ENCODE measurements at regions not wholly inside any gene's neighbourhood (a gene's known extent, or its start where the extent isn't known, plus 50 kb on each side); places are given as distances from the start of the nearest gene placed in this dataset.
A peak's percentile ranks its signal among the peaks of the same experiment; 100 is the strongest.

DNA sequence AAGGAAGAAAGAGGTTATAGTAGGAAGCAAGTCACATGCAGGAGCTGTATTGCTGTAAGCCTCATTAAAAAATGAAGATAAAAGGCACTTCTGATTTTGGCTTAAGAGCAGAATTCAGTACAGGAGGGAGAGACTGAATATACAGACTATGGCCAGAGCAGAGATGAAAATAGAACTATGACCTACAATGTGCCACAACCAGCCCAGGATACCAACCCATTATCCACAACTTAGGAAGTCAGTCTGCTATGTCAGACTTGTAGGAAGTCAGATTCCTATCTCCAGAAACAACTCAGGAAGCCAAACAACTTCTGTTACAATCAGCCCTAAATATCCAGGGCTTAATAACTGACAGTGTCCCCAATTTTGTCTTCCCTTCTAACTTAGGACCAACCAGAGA, 156.2 kb upstream of the ANKH start:
- DNase-seq (ENCODE audit: low read depth): no peak
- TF ChIP-seq, protein P1, sequence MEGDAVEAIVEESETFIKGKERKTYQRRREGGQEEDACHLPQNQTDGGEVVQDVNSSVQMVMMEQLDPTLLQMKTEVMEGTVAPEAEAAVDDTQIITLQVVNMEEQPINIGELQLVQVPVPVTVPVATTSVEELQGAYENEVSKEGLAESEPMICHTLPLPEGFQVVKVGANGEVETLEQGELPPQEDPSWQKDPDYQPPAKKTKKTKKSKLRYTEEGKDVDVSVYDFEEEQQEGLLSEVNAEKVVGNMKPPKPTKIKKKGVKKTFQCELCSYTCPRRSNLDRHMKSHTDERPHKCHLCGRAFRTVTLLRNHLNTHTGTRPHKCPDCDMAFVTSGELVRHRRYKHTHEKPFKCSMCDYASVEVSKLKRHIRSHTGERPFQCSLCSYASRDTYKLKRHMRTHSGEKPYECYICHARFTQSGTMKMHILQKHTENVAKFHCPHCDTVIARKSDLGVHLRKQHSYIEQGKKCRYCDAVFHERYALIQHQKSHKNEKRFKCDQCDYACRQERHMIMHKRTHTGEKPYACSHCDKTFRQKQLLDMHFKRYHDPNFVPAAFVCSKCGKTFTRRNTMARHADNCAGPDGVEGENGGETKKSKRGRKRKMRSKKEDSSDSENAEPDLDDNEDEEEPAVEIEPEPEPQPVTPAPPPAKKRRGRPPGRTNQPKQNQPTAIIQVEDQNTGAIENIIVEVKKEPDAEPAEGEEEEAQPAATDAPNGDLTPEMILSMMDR (conservative IDR thresholded peaks at IDR 0.05; ENCODE audit: control insufficient read depth, insufficient read depth, low read depth, low read length): no peak
- H3K4me3 ChIP-seq (ENCODE audit: control insufficient read depth, low read depth, low read length): no peak overlapping the region

DNA sequence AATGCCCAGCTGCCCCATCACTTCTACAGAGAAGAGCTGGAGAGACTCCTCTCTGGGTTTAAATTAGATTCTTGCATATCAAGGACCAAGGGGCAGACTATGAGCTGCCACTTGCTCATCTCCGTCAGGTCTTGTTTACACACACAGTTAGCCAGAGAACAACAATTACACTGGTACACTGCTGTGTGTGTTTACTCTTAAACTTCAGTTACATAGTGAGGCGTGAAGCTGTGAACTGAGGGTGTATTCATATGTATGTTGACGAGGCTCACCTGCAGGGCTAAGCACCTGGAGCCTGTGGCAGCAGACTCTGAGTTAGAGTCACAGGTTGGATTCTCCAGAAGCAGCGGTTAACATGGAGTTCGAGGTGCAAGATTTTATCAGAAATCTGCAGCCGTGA, 155.4 kb upstream of the ANKH start:
- no peak for DNase-seq (ENCODE audit: low read depth)
- H3K4me3 ChIP-seq (ENCODE audit: control insufficient read depth, low read depth, low read length): no peak overlapping the region
- TF ChIP-seq, protein P1 (conservative IDR thresholded peaks at IDR 0.05; ENCODE audit: control insufficient read depth, insufficient read depth, low read depth, low read length): no peak

DNA sequence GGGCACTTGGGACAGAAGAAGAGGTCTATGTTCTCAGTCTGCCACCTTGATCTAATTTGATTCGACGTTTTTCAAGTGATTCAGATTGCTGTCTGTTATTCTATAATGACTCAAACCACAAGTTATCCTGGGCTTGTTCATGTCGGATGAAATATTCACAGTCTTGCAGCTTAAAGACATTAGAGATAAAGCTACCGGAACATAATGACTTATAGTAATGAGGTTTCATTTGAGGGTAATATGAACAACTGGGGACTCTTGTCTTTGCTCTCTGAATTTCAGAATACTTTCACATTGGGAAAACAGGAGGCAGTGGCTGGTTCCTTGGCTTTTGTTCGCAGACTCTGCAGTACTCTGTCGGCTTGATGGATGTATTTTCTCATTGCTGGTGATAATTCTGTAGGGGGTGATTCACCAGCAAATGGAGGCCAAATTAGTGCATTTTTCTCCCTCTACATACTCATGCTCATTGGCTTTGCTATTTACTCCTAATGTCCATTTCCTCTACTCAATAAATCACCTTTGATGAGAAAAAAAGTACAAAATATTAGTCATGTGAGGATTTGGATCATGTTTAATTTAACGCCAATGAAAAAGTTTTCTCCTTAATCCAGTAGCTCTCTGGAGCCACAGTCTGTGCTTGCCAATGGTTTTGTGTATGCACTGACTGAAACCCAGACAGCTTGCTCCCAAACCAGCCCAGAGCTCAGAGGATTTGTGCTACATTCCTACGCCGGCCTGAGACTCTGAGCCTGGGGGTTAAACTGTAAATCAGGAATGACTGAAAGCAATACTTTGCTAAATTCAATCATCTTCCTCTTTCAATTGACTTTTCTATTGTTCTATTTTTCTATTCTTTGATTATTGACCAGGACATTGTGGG, 154.7 kb upstream of the ANKH start:
- no peak overlapping the region for H3K4me3 ChIP-seq (ENCODE audit: control insufficient read depth, low read depth, low read length)
- TF ChIP-seq, protein P1 (conservative IDR thresholded peaks at IDR 0.05; ENCODE audit: control insufficient read depth, insufficient read depth, low read depth, low read length): no peak
- DNase-seq (ENCODE audit: low read depth): peak; percentile 72

DNA sequence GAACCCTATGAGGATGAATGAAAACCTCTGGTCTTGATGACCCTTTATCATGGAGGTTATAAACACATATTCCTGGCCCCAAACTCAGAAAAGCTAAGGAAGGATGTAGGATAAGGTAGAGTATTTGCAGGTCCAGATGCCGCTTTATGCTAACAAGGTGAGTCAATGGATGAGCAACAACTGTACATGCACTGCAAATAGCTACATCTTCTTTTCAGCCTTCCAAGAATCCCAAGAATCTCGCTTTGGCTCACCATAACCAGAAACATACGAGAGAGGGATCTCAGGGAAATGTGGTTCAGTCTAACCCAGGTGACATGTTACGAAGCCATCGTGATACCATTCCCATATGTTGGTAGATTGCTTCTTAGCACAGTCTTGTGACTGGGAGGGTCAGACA, 152.3 kb upstream of the ANKH start:
- H3K4me3 ChIP-seq (ENCODE audit: control insufficient read depth, low read depth, low read length): no peak overlapping the region
- TF ChIP-seq, protein P1 (conservative IDR thresholded peaks at IDR 0.05; ENCODE audit: control insufficient read depth, insufficient read depth, low read depth, low read length): no peak
- DNase-seq (ENCODE audit: low read depth): peak; percentile 44

DNA sequence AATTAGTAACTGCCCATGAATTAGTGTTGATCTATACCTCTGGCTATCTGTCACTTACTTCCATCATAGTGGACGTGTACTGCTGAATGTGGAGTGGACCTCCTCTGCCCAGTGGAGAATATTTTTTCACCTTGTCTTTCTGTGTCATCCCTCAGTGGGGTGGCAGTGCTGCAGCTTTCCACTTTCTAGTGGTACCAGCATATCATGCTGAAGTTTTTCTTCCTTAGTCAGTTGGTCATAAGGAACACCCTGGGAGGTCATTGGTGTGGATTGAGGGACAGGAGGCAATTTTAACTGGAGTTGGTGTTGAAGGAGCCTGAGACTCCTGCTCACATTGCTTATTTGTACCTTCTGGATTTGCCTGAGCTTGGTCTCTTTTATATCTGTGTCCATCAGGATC, 151.7 kb upstream of the ANKH start:
- no peak for DNase-seq (ENCODE audit: low read depth)
- H3K4me3 ChIP-seq (ENCODE audit: control insufficient read depth, low read depth, low read length): no peak overlapping the region
- TF ChIP-seq, protein P1 (conservative IDR thresholded peaks at IDR 0.05; ENCODE audit: control insufficient read depth, insufficient read depth, low read depth, low read length): no peak

GRCh38 chr5:15021266-15022046, 149.9 kb upstream of the ANKH start:
- TF ChIP-seq, protein P1 (conservative IDR thresholded peaks at IDR 0.05; ENCODE audit: control insufficient read depth, insufficient read depth, low read depth, low read length): no peak
- peak overlapping the region; percentile 0 for H3K4me3 ChIP-seq (ENCODE audit: control insufficient read depth, low read depth, low read length)
- peak; percentile 58 for DNase-seq (ENCODE audit: low read depth)

Measured in fibroblast of mammary gland (primary cell).